H1 (cell line): ENCODE measurements at regions not wholly inside any gene's neighbourhood (a gene's known extent, or its start where the extent isn't known, plus 50 kb on each side); places are given as distances from the start of the nearest gene placed in this dataset.

Source experiments
- CTCF ChIA-PET: fragments of 300-600 bp; sonication (Branson Sonifier 250); formaldehyde crosslinking; loops from one replicate; lab custom pipeline; 2021; ENCODE audit not compliant: partially characterized antibody; lab: Charles Lee
- POLR2A ChIA-PET: fragments of 300-600 bp; sonication (Branson Sonifier 250); formaldehyde crosslinking; loops from one replicate; lab custom pipeline; 2021; ENCODE audit warnings: inconsistent platforms; ENCODE audit not compliant: partially characterized antibody; lab: Charles Lee
- DNase-seq, 2 experiments: peaks; one replicate each; pipeline versions ENCODE4 v3.0.0 to v3.0.0-alpha.2; 2010 to 2022; ENCODE audit warnings: low spot score in 2 of 2, low read depth in 1 of 2, mixed read lengths in 1 of 2
- FAIRE-seq: peaks from 2 replicates; lab custom pipeline; 2011; peaks lifted over from hg19 to GRCh38; lab: Jason Lieb, UNC
- H2AFZ ChIP-seq: 2 replicates; pipeline ENCODE4 v1.8.1; 2012; ENCODE audit warnings: low read length, inconsistent platforms
- H2AK5ac ChIP-seq: 2 replicates; pipeline ENCODE4 v1.6.1; 2013; ENCODE audit warnings: low read depth, low read length
- H2BK120ac ChIP-seq: replicated peaks from 2 replicates; pipeline ENCODE3; 2013; ENCODE audit warnings: low read depth, low read length, inconsistent platforms
- H2BK12ac ChIP-seq: 2 replicates; pipeline ENCODE4 v1.6.1; 2013; ENCODE audit warnings: low read depth, low read length
- H2BK15ac ChIP-seq: 2 replicates; pipeline ENCODE4 v1.6.1; 2013; ENCODE audit warnings: low read length
- H2BK20ac ChIP-seq: 2 replicates; pipeline ENCODE4 v1.6.1; 2013; ENCODE audit warnings: low read length
- H2BK5ac ChIP-seq: 2 replicates; pipeline ENCODE4 v1.6.1; 2013; ENCODE audit warnings: low read depth, low read length
- H3K14ac ChIP-seq: 2 replicates; pipeline ENCODE4 v1.6.1; 2013; ENCODE audit warnings: inconsistent platforms; ENCODE audit not compliant: insufficient read length
- H3K18ac ChIP-seq: 2 replicates; pipeline ENCODE4 v1.6.1; 2013; ENCODE audit warnings: low read length; ENCODE audit errors: extremely low read depth
- H3K23ac ChIP-seq: 2 replicates; pipeline ENCODE4 v1.6.1; 2013; ENCODE audit warnings: inconsistent platforms; ENCODE audit not compliant: insufficient read length
- H3K23me2 ChIP-seq: 2 replicates; pipeline ENCODE4 v1.6.1; 2013; ENCODE audit warnings: low read depth, low read length
- H3K27ac ChIP-seq: 2 replicates; pipeline ENCODE4 v1.6.1; 2011; ENCODE audit warnings: low read depth, low read length, inconsistent platforms
- H3K27me3 ChIP-seq, 4 experiments: replicated peaks in 1 of 4; 1 replicate in 1 of 4; 2 replicates in 3 of 4; pipeline versions ENCODE4 v1.6.1 to v1.8.1; 2011 to 2013; ENCODE audit warnings: low read length in 3 of 4, mild to moderate bottlenecking in 3 of 4, inconsistent platforms in 2 of 4, mixed read lengths in 2 of 4, moderate library complexity in 1 of 4; ENCODE audit not compliant: control insufficient read depth in 3 of 4, insufficient read depth in 3 of 4; ENCODE audit errors: extremely low read depth in 1 of 4
- H3K36me3 ChIP-seq, 4 experiments: 2 replicates each; pipeline versions ENCODE4 v1.6.1 to v1.8.1; 2011 to 2013; ENCODE audit warnings: mild to moderate bottlenecking in 4 of 4, low read length in 3 of 4, moderate library complexity in 2 of 4, control low read depth in 1 of 4, inconsistent platforms in 1 of 4; ENCODE audit not compliant: insufficient read depth in 4 of 4, control insufficient read depth in 2 of 4
- H3K4ac ChIP-seq: replicated peaks from 2 replicates; pipeline ENCODE3; 2013; ENCODE audit warnings: low read length, low read depth, mixed read lengths, inconsistent platforms; ENCODE audit not compliant: insufficient read length
- H3K4me1 ChIP-seq, 4 experiments: replicated peaks in 1 of 4; 1 replicate in 1 of 4; 2 replicates in 3 of 4; pipeline versions ENCODE4 v1.6.1 to v1.8.1; 2011 to 2013; ENCODE audit warnings: low read length in 3 of 4, inconsistent platforms in 2 of 4, mixed read lengths in 1 of 4; ENCODE audit not compliant: insufficient read depth in 4 of 4, control insufficient read depth in 3 of 4
- H3K4me2 ChIP-seq, 2 experiments: 2 replicates each; pipeline versions ENCODE4 v1.6.1 to v1.8.1; 2011 to 2013; ENCODE audit warnings: low read depth in 2 of 2, low read length in 2 of 2, control low read depth in 1 of 2, inconsistent platforms in 1 of 2, mild to moderate bottlenecking in 1 of 2; ENCODE audit not compliant: insufficient read depth in 1 of 2
- H3K4me3 ChIP-seq, 4 experiments: fragments of 200-600, 300-600 bp in 1 of 4; sonication (generic), shearing (Covaris generic), sonication (Bioruptor Twin) in 1 of 4; 2 replicates each; pipeline versions ENCODE4 v1.5.1 to v1.8.1; 2011 to 2016; ENCODE audit warnings: low read length in 4 of 4, low read depth in 3 of 4, control low read depth in 2 of 4, inconsistent platforms in 2 of 4, mild to moderate bottlenecking in 2 of 4, mixed read lengths in 1 of 4, moderate library complexity in 1 of 4; ENCODE audit not compliant: insufficient read depth in 2 of 4; ENCODE audit errors: extremely low read depth in 1 of 4
- H3K56ac ChIP-seq: replicated peaks from 2 replicates; pipeline ENCODE3; 2013; ENCODE audit warnings: low read depth, mild to moderate bottlenecking, mixed read lengths, low read length, inconsistent platforms; ENCODE audit not compliant: insufficient read length
- H3K79me1 ChIP-seq: 2 replicates; pipeline ENCODE4 v1.6.1; 2013; ENCODE audit warnings: low read depth, low read length, control low read depth
- H3K79me2 ChIP-seq, 2 experiments: 2 replicates each; pipeline versions ENCODE4 v1.6.1 to v1.8.1; 2012 to 2013; ENCODE audit warnings: low read length in 2 of 2, mild to moderate bottlenecking in 2 of 2, inconsistent platforms in 1 of 2; ENCODE audit not compliant: insufficient read depth in 2 of 2, control insufficient read depth in 1 of 2
- H3K9ac ChIP-seq, 4 experiments: replicated peaks in 1 of 4; 1 replicate in 1 of 4; 2 replicates in 3 of 4; pipeline versions ENCODE4 v1.6.1 to v1.8.1; 2011 to 2013; ENCODE audit warnings: low read depth in 3 of 4, low read length in 3 of 4, control low read depth in 2 of 4, mild to moderate bottlenecking in 2 of 4, moderate library complexity in 2 of 4, inconsistent platforms in 1 of 4; ENCODE audit errors: extremely low read depth in 1 of 4
- H3K9me3 ChIP-seq, 2 experiments: 2 replicates each; pipeline versions ENCODE4 v1.6.1 to v1.8.1; 2012 to 2013; ENCODE audit warnings: mild to moderate bottlenecking in 2 of 2, moderate library complexity in 2 of 2, control low read depth in 1 of 2, inconsistent platforms in 1 of 2, low read depth in 1 of 2, low read length in 1 of 2, mixed read lengths in 1 of 2; ENCODE audit not compliant: insufficient read depth in 2 of 2
- H4K20me1 ChIP-seq, 2 experiments: replicated peaks in 1 of 2; 2 replicates each; pipeline versions ENCODE3 to v1.8.1; 2011 to 2013; ENCODE audit warnings: inconsistent platforms in 2 of 2, low read length in 2 of 2, mild to moderate bottlenecking in 1 of 2; ENCODE audit not compliant: insufficient read depth in 2 of 2, control insufficient read depth in 1 of 2
- H4K5ac ChIP-seq: 2 replicates; pipeline ENCODE4 v1.6.1; 2013; ENCODE audit warnings: low read length, low read depth, mixed read lengths, inconsistent platforms; ENCODE audit not compliant: insufficient read length
- H4K8ac ChIP-seq: 2 replicates; pipeline ENCODE4 v1.8.0; 2013; ENCODE audit warnings: mild to moderate bottlenecking, moderate library complexity, low read length, inconsistent platforms; ENCODE audit not compliant: insufficient read depth; ENCODE audit errors: extremely low read depth
- H4K91ac ChIP-seq: replicated peaks from 2 replicates; pipeline ENCODE3; 2013; ENCODE audit warnings: low read length, mixed read lengths, inconsistent platforms; ENCODE audit not compliant: insufficient read length
- ASH2L ChIP-seq: fragments of 200-600, 300-600 bp; sonication (generic); IDR thresholded peaks from one replicate; pipeline ENCODE4 v1.7.1; 2017; ENCODE audit warnings: low read length
- BCL11A ChIP-seq, 2 experiments: IDR thresholded peaks; one replicate each; pipeline ENCODE4 v1.6.1; 2011; ENCODE audit warnings: low read depth in 2 of 2, low read length in 2 of 2, mild to moderate bottlenecking in 2 of 2
- CTCF ChIP-seq, 3 experiments: IDR thresholded peaks; 1 replicate in 2 of 3; 2 replicates in 1 of 3; pipeline versions ENCODE4 v1.5.1 to v1.6.1; 2011; ENCODE audit warnings: low read length in 3 of 3, mild to moderate bottlenecking in 3 of 3, inconsistent platforms in 2 of 3, low read depth in 1 of 3, moderate library complexity in 1 of 3; ENCODE audit not compliant: insufficient read depth in 1 of 3; ENCODE audit errors: control extremely low read depth in 1 of 3
- FOSL1 ChIP-seq: IDR thresholded peaks from 2 replicates; pipeline ENCODE4 v1.6.1; 2011; ENCODE audit warnings: mild to moderate bottlenecking, low read depth, low read length, moderate library complexity; ENCODE audit not compliant: insufficient read depth
- POLR2A ChIP-seq, 2 experiments: IDR thresholded peaks; 1 replicate in 1 of 2; 2 replicates in 1 of 2; pipeline ENCODE4 v1.6.1; 2011; ENCODE audit warnings: low read depth in 2 of 2, low read length in 2 of 2, mild to moderate bottlenecking in 2 of 2; ENCODE audit errors: control extremely low read depth in 1 of 2
- RBBP5 ChIP-seq: IDR thresholded peaks from 2 replicates; pipeline ENCODE4 v1.7.1; 2012; ENCODE audit warnings: low read depth, mild to moderate bottlenecking, inconsistent platforms, low read length, moderate library complexity, borderline replicate concordance
- RFX5 ChIP-seq: IDR thresholded peaks from 2 replicates; pipeline ENCODE4 v1.6.1; 2011; ENCODE audit warnings: low read depth, low read length, improper control_type of control experiment, borderline replicate concordance
- SP2 ChIP-seq: IDR thresholded peaks from 2 replicates; pipeline ENCODE4 v1.6.1; 2012; ENCODE audit warnings: mild to moderate bottlenecking, low read length, inconsistent platforms
- WGBS, 2 experiments: shearing (Covaris generic) in 1 of 2; methylation state at CpG; one replicate each; pipeline versions ENCODE4 v1.1.6 to v1.1.7; 2013 to 2015; ENCODE audit warnings: low lambda C conversion rate in 2 of 2, mixed read lengths in 2 of 2, inconsistent platforms in 1 of 2, low coverage in 1 of 2, missing lambda C conversion rate in 1 of 2; ENCODE audit not compliant: insufficient replicate concordance in 2 of 2, insufficient coverage in 1 of 2, insufficient read length in 1 of 2; ENCODE audit errors: extremely low coverage in 1 of 2, missing lambda C conversion rate in 1 of 2; 5-methylcytosine and 5-hydroxymethylcytosine counted together

GRCh38 chr10:29763396-29763795 is 128.6 kb upstream of the SVIL start:
- H4K8ac ChIP-seq = no peak overlapping the region
- no peak overlapping the region for H2BK15ac ChIP-seq
- H4K5ac ChIP-seq = no peak overlapping the region
- WGBS, 2 experiments = 94% methylated on average over 4 of the region's 4 CpGs; no CpG with 5 or more reads in 1 of the 2 experiments
- no peak overlapping the region for H3K9ac ChIP-seq
- H4K20me1 ChIP-seq = no peaks in the 10 kb centered on the region
- H3K4me1 ChIP-seq = no peaks in the 10 kb centered on the region
- H4K91ac ChIP-seq = no peak overlapping the region
- FAIRE-seq (no peak), DNase-seq (no peak)
- no peak overlapping the region for H3K4me3 ChIP-seq
- no peak overlapping the region for H3K4me2 ChIP-seq
- no peak overlapping the region for H3K14ac ChIP-seq
- ChIA-PET CTCF (interaction anchor here (0.6 kb wide), 1 partner anchor 9 kb away, joined by 3 read pairs; no protein-coding TSS in a partner anchor), POLR2A (no interaction called here)
- no peaks in the 10 kb centered on the region for H3K23me2 ChIP-seq
- H3K23ac ChIP-seq = no peak overlapping the region
- no peak overlapping the region for H3K56ac ChIP-seq
- no peaks in the 10 kb centered on the region for H3K36me3 ChIP-seq
- H2AK5ac ChIP-seq = no peak overlapping the region
- H3K79me2 ChIP-seq = no peaks in the 10 kb centered on the region
- no peak overlapping the region for H3K27ac ChIP-seq
- H2BK20ac ChIP-seq = no peak overlapping the region
- no peak overlapping the region for H3K18ac ChIP-seq
- H3K4ac ChIP-seq = no peak overlapping the region
- H2AFZ ChIP-seq = no peak overlapping the region
- H3K27me3 ChIP-seq = no peaks in the 10 kb centered on the region
- H2BK5ac ChIP-seq = no peak overlapping the region
- H2BK12ac ChIP-seq = no peak overlapping the region
- no peaks in the 10 kb centered on the region for H3K9me3 ChIP-seq
- no peaks in the 10 kb centered on the region for H3K79me1 ChIP-seq
- no peak overlapping the region for H2BK120ac ChIP-seq
- TF ChIP-seq FOSL1 (no peak), CTCF (IDR thresholded peaks at IDR 0.05; ENCODE audit: control extremely low read depth in 1 of 3, insufficient read depth in 1 of 3, low read depth in 1 of 3, low read length in 3 of 3) (no peak), RFX5 (no peak), RBBP5 (no peak), SP2 (no peak), POLR2A (IDR thresholded peaks at IDR 0.05; ENCODE audit: control extremely low read depth in 1 of 2, low read depth in 2 of 2, low read length in 2 of 2) (no peak), ASH2L (no peak), BCL11A (IDR thresholded peaks at IDR 0.05; ENCODE audit: low read depth in 2 of 2, low read length in 2 of 2) (no peak)
